Neuronal stem cell (in vitro differentiated cells): ENCODE measurements at regions not wholly inside any gene's neighbourhood (a gene's known extent, or its start where the extent isn't known, plus 50 kb on each side); places are given as distances from the start of the nearest gene placed in this dataset.
A peak's percentile ranks its signal among the peaks of the same experiment; 100 is the strongest.

ENCODE experiments used
- DNase-seq: peaks from one replicate; pipeline ENCODE4 v3.0.0-alpha.2; 2013; ENCODE audit warnings: low spot score
- H2AFZ ChIP-seq: one replicate; pipeline ENCODE4 v1.6.1; 2013; ENCODE audit warnings: mild to moderate bottlenecking, low read length, inconsistent platforms
- H2AK5ac ChIP-seq: 2 replicates; pipeline ENCODE4 v1.6.1; 2013; ENCODE audit warnings: low read depth, mild to moderate bottlenecking, inconsistent platforms, low read length, moderate library complexity, mixed read lengths
- H2BK120ac ChIP-seq: 2 replicates; pipeline ENCODE4 v1.6.1; 2013; ENCODE audit warnings: low read depth, mild to moderate bottlenecking, inconsistent platforms, low read length, moderate library complexity, mixed read lengths
- H2BK12ac ChIP-seq: one replicate; pipeline ENCODE4 v1.6.1; 2013; ENCODE audit warnings: low read length, inconsistent platforms
- H2BK15ac ChIP-seq: 2 replicates; pipeline ENCODE4 v1.6.1; 2013; ENCODE audit warnings: mild to moderate bottlenecking, low read length, inconsistent platforms, mixed read lengths
- H2BK5ac ChIP-seq: one replicate; pipeline ENCODE4 v1.6.1; 2013; ENCODE audit warnings: inconsistent platforms, mild to moderate bottlenecking, low read length, moderate library complexity
- H3K14ac ChIP-seq: one replicate; pipeline ENCODE4 v1.6.1; 2013; ENCODE audit warnings: low read length, inconsistent platforms
- H3K18ac ChIP-seq: 2 replicates; pipeline ENCODE4 v1.6.1; 2013; ENCODE audit warnings: low read length, inconsistent platforms
- H3K23ac ChIP-seq: 2 replicates; pipeline ENCODE4 v1.6.1; 2013; ENCODE audit warnings: low read depth, mild to moderate bottlenecking, mixed read lengths, low read length, inconsistent platforms; ENCODE audit not compliant: poor library complexity
- H3K27ac ChIP-seq: replicated peaks from 3 replicates; pipeline ENCODE4 v1.5.1; 2013; ENCODE audit warnings: low read length, inconsistent platforms
- H3K27me3 ChIP-seq, 3 experiments: 2 replicates each; pipeline ENCODE4 v1.6.1; 2013; ENCODE audit warnings: low read length in 3 of 3, mild to moderate bottlenecking in 2 of 3, inconsistent platforms in 1 of 3, low read depth in 1 of 3, mixed read lengths in 1 of 3, moderate library complexity in 1 of 3; ENCODE audit not compliant: control insufficient read depth in 3 of 3, insufficient read depth in 3 of 3
- H3K36me3 ChIP-seq, 2 donors: replicated peaks in 1 of 2; 2 replicates each; pipeline ENCODE4 v1.6.1; 2013; ENCODE audit warnings: low read length in 2 of 2; ENCODE audit not compliant: control insufficient read depth in 2 of 2, insufficient read depth in 2 of 2
- H3K4ac ChIP-seq: 2 replicates; pipeline ENCODE4 v1.6.1; 2013; ENCODE audit warnings: inconsistent platforms, mild to moderate bottlenecking, low read length, moderate library complexity
- H3K4me1 ChIP-seq, 2 donors: 1 replicate in 1 of 2; 2 replicates in 1 of 2; pipeline ENCODE4 v1.6.1; 2013; ENCODE audit warnings: low read length in 2 of 2, low read depth in 1 of 2; ENCODE audit not compliant: control insufficient read depth in 2 of 2, insufficient read depth in 1 of 2
- H3K4me2 ChIP-seq: one replicate; pipeline ENCODE4 v1.6.1; 2013; ENCODE audit warnings: mild to moderate bottlenecking, low read length, inconsistent platforms; ENCODE audit not compliant: insufficient read depth, poor library complexity, severe bottlenecking
- H3K4me3 ChIP-seq, 2 donors: 2 replicates each; pipeline ENCODE4 v1.5.1; 2013; ENCODE audit warnings: low read length in 2 of 2, mild to moderate bottlenecking in 2 of 2, inconsistent platforms in 1 of 2, moderate library complexity in 1 of 2
- H3K79me1 ChIP-seq: one replicate; pipeline ENCODE4 v1.6.1; 2013; ENCODE audit warnings: low read depth, mild to moderate bottlenecking, inconsistent platforms, low read length, moderate library complexity
- H3K9ac ChIP-seq: one replicate; pipeline ENCODE4 v1.6.1; 2013; ENCODE audit warnings: mild to moderate bottlenecking, low read depth, low read length, inconsistent platforms; ENCODE audit not compliant: poor library complexity
- H3K9me3 ChIP-seq, 2 donors: replicated peaks in 1 of 2; 2 replicates each; pipeline versions ENCODE3 to v1.6.1; 2013; ENCODE audit warnings: low read length in 2 of 2, mild to moderate bottlenecking in 2 of 2, inconsistent platforms in 1 of 2, low read depth in 1 of 2, mixed read lengths in 1 of 2, moderate library complexity in 1 of 2; ENCODE audit not compliant: control insufficient read depth in 2 of 2, insufficient read depth in 1 of 2
- H4K8ac ChIP-seq: one replicate; pipeline ENCODE4 v1.6.1; 2013; ENCODE audit warnings: low read depth, mild to moderate bottlenecking, inconsistent platforms, low read length, moderate library complexity
- H4K91ac ChIP-seq: one replicate; pipeline ENCODE4 v1.6.1; 2013; ENCODE audit warnings: low read length, low read depth, mild to moderate bottlenecking, inconsistent platforms; ENCODE audit not compliant: poor library complexity
- WGBS, 2 donors: extraction: QIAGEN DNeasy Blood & Tissue Kit; methylation state at CpG; one replicate each; pipeline ENCODE4 v1.1.7; 2013; ENCODE audit warnings: missing lambda C conversion rate in 2 of 2, mixed read lengths in 1 of 2; ENCODE audit not compliant: insufficient read length in 2 of 2, insufficient replicate concordance in 1 of 2; ENCODE audit errors: extremely low coverage in 2 of 2; 5-methylcytosine and 5-hydroxymethylcytosine counted together

DNA sequence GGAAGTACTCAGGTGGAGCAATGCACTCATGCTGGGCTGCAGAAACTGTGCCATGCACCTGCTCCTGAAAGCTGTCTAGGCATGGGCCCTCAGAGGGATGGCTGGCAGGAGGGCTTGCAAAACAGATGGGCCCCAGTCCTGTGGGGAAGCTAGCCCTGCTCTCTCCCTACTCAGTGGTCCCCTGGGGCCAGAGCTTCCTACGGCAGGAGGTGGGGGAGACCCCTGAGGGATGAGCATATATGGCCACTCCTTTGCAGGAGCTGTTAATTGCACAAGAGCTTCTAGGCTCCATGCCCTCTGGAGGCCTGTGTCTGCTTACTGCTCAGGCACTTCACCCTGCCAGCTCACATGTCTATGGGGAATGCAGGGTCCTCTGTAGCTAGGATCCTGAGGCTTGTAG, 545.3 kb upstream of the PTPRD start:
- Histone ChIP-seq H3K27ac (no peak overlapping the region), H3K4ac (no peak overlapping the region), H2BK5ac (no peak overlapping the region), H3K18ac (no peak overlapping the region), H2BK120ac (no peak overlapping the region), H3K9me3 (no peaks in the 10 kb centered on the region), H3K14ac (no peak overlapping the region), H4K91ac (no peak overlapping the region), H3K4me2 (no peak overlapping the region), H2AFZ (no peak overlapping the region), H3K4me1 (no peaks in the 10 kb centered on the region), H2BK15ac (no peak overlapping the region), H4K8ac (no peak overlapping the region), H3K27me3 (no peaks in the 10 kb centered on the region), H3K36me3 (no peaks in the 10 kb centered on the region), H3K4me3 (peak overlapping the region in 1 of 2 donors; percentile 42), H2AK5ac (peak overlapping the region; percentile 49), H3K23ac (no peak overlapping the region), H3K79me1 (no peaks in the 10 kb centered on the region), H3K9ac (no peak overlapping the region), H2BK12ac (no peak overlapping the region)
- no peak for DNase-seq
- no CpG with 5 or more reads among the region's 1 CpG for WGBS, 2 donors

DNA sequence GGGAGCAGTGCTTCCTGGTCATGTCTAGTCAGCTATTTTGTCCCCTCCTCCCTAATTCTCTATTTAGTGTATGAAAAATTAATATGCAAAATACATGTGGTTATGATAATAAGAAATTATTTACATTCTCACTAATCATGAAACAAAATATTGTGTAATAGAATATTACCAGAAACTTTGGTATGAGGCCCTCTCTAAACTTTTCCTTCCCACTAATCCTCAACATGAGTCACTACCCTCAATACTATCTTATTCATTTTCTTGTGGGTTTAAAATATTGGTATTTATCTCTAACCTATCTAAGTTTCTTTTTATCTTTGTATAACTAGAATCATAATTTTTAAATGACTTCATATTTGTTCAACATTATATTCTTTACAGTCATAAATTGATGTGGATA, 545.9 kb upstream of the PTPRD start:
- Histone ChIP-seq H3K4me1 (no peaks in the 10 kb centered on the region), H3K79me1 (no peaks in the 10 kb centered on the region), H3K4ac (no peak overlapping the region), H2BK120ac (no peak overlapping the region), H3K18ac (no peak overlapping the region), H3K23ac (no peak overlapping the region), H2BK12ac (no peak overlapping the region), H3K9ac (no peak overlapping the region), H3K4me3 (no peak overlapping the region), H4K91ac (no peak overlapping the region), H3K36me3 (no peaks in the 10 kb centered on the region), H3K4me2 (no peak overlapping the region), H3K27ac (no peak overlapping the region), H2AK5ac (no peak overlapping the region), H2AFZ (no peak overlapping the region), H2BK5ac (no peak overlapping the region), H3K9me3 (no peaks in the 10 kb centered on the region), H3K14ac (no peak overlapping the region), H4K8ac (no peak overlapping the region), H2BK15ac (no peak overlapping the region), H3K27me3 (no peaks in the 10 kb centered on the region)
- no peak for DNase-seq

DNA sequence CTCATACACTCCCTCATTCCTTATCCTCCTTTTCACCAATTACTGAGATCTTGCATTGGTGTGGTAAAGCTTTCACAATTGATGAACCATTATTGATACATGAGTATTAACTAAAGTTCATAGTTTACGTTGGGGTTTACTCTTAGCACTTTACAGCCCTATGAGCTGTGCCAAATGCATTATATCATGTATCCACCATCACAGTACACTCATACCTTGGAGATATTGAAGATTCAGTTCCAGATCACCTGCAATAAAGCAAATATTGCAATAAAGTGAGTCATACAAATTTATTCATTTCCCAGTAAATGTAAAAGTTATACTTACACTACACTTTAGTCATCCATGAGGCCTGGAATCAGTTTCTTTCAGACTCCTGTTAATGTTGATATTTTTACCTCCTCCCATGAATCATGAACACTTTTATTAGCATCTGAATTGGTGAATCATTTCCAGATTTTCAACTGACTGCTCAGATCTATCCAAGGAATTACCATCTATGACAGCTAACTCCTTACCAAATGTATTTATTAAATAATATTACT, 546.6 kb upstream of the PTPRD start:
- Histone ChIP-seq H3K4me1 (no peaks in the 10 kb centered on the region), H3K4me3 (no peak overlapping the region)

DNA sequence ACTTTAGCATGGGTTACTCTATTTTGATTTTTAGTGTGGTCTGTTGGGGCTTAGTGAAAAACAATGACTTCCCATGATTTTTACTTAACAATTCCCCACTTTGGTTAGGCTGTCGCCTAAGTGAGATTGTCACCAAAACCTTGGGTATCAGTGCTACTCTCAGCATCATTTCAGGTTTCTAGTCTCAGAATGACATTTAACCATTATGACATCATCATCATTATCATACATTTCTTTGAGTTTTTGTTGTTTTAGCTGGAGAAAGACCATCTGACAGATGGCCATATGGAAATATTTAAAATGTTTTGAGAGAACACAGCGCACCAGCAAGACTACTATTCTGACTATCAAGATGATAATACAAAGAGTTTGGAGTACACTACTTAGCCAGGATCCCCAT, 551.0 kb upstream of the PTPRD start:
- Histone ChIP-seq H3K79me1 (no peaks in the 10 kb centered on the region), H4K8ac (no peak overlapping the region), H3K14ac (no peak overlapping the region), H3K27me3 (no peaks in the 10 kb centered on the region), H3K4me2 (no peak overlapping the region), H2AFZ (no peak overlapping the region), H3K9ac (no peak overlapping the region), H3K36me3 (no peaks in the 10 kb centered on the region), H3K9me3 (no peaks in the 10 kb centered on the region), H2BK12ac (no peak overlapping the region), H3K4ac (no peak overlapping the region), H2AK5ac (no peak overlapping the region), H3K18ac (no peak overlapping the region), H2BK15ac (no peak overlapping the region), H2BK5ac (no peak overlapping the region), H3K27ac (no peak overlapping the region), H3K4me1 (no peaks in the 10 kb centered on the region), H3K4me3 (no peak overlapping the region), H4K91ac (no peak overlapping the region), H3K23ac (no peak overlapping the region), H2BK120ac (no peak overlapping the region)
- no peak for DNase-seq
- WGBS, 2 donors: no CpG with 5 or more reads among the region's 2 CpGs

More for the DNA sequence above, 546.6 kb upstream of the PTPRD start:
- no peak overlapping the region for H2BK12ac ChIP-seq
- no peak overlapping the region for H2AFZ ChIP-seq
- no peak overlapping the region for H2BK5ac ChIP-seq
- no peaks in the 10 kb centered on the region for H3K36me3 ChIP-seq
- no peak overlapping the region for H2AK5ac ChIP-seq
- H3K9me3 ChIP-seq: no peaks in the 10 kb centered on the region
- H3K14ac ChIP-seq: no peak overlapping the region
- no peak overlapping the region for H3K27ac ChIP-seq
- H3K79me1 ChIP-seq: no peaks in the 10 kb centered on the region
- H3K23ac ChIP-seq: no peak overlapping the region
- H3K4ac ChIP-seq: no peak overlapping the region
- H3K27me3 ChIP-seq: no peaks in the 10 kb centered on the region
- H3K4me2 ChIP-seq: no peak overlapping the region
- no peak overlapping the region for H3K9ac ChIP-seq
- no peak for DNase-seq
- no peak overlapping the region for H2BK120ac ChIP-seq
- H4K8ac ChIP-seq: no peak overlapping the region
- no peak overlapping the region for H3K18ac ChIP-seq
- no peak overlapping the region for H2BK15ac ChIP-seq
- no peak overlapping the region for H4K91ac ChIP-seq
- no CpG with 5 or more reads among the region's 1 CpG for WGBS, 2 donors
